PC-9 (cell line): ENCODE measurements at regions not wholly inside any gene's neighbourhood (a gene's known extent, or its start where the extent isn't known, plus 50 kb on each side); places are given as distances from the start of the nearest gene placed in this dataset.
"Not testable (repeated sequence)": the region's sequence is repeated elsewhere in the genome, so short reads cannot be mapped to it uniquely, and the experiment has no call there.

ENCODE experiments used
- BruUV-seq: library from RNA; stranded (reverse); fragments of 400-500 nt; replicated peaks from 2 replicates; lab custom pipeline; 2021; lab: Mats Ljungman, UMichigan
- CTCF ChIA-PET: fragments of 300-600 bp; sonication (Branson Sonifier 250); formaldehyde crosslinking; loops from one replicate; lab custom pipeline; 2022; ENCODE audit warnings: antibody characterized with exemption; lab: Charles Lee
- POLR2A ChIA-PET: fragments of 300-600 bp; sonication (Branson Sonifier 250); formaldehyde crosslinking; loops from one replicate; lab custom pipeline; 2022; ENCODE audit warnings: antibody characterized with exemption; ENCODE audit not compliant: unreplicated experiment; lab: Charles Lee
- DNase-seq, 2 experiments: peaks; one replicate each; pipeline versions ENCODE4 v3.0.0 to v3.0.0-alpha.2; 2015 to 2022; ENCODE audit warnings: mixed read lengths in 1 of 2
- H2AFZ ChIP-seq: fragments of 200-600 bp; sonication (generic); 2 replicates; pipeline ENCODE4 v1.8.1; 2017; ENCODE audit warnings: antibody characterized with exemption
- H3F3A ChIP-seq: fragments of 200-600 bp; sonication (generic); 2 replicates; pipeline ENCODE4 v1.8.1; 2017; ENCODE audit warnings: antibody characterized with exemption, mild to moderate bottlenecking, low read depth; ENCODE audit not compliant: insufficient read depth
- H3K27ac ChIP-seq: fragments of 200-600 bp; sonication (generic); 2 replicates; pipeline ENCODE4 v1.6.1; 2016; ENCODE audit warnings: mixed run types
- H3K27me3 ChIP-seq: fragments of 200-600 bp; sonication (generic); 2 replicates; pipeline ENCODE4 v1.6.1; 2016; ENCODE audit warnings: low read depth, mixed run types; ENCODE audit not compliant: insufficient read depth
- H3K36me3 ChIP-seq: fragments of 200-600 bp; sonication (generic); 2 replicates; pipeline ENCODE4 v1.6.1; 2016; ENCODE audit warnings: low read depth, mixed run types
- H3K4me1 ChIP-seq: fragments of 200-600 bp; sonication (generic); replicated peaks from 2 replicates; pipeline ENCODE4 v1.6.1; 2016; ENCODE audit warnings: mixed run types; ENCODE audit not compliant: insufficient read depth
- H3K4me2 ChIP-seq: fragments of 200-600 bp; sonication (generic); 2 replicates; pipeline ENCODE4 v1.6.1; 2017; ENCODE audit warnings: mixed run types
- H3K4me3 ChIP-seq: fragments of 200-600 bp; sonication (generic); 2 replicates; pipeline ENCODE4 v1.6.1; 2016; ENCODE audit warnings: mixed run types
- H3K79me2 ChIP-seq: fragments of 200-600 bp; sonication (generic); 2 replicates; pipeline ENCODE4 v1.6.1; 2017; ENCODE audit warnings: low read depth, mixed run types
- H3K9me2 ChIP-seq: fragments of 200-600 bp; sonication (generic); 2 replicates; pipeline ENCODE4 v1.8.1; 2017; ENCODE audit warnings: mild to moderate bottlenecking; ENCODE audit not compliant: insufficient read depth
- H3K9me3 ChIP-seq: fragments of 200-600 bp; sonication (generic); 2 replicates; pipeline ENCODE4 v1.8.1; 2016; ENCODE audit warnings: low read depth; ENCODE audit not compliant: insufficient read depth
- H4K20me1 ChIP-seq: fragments of 200-600 bp; sonication (generic); 2 replicates; pipeline ENCODE4 v1.8.1; 2017; ENCODE audit not compliant: insufficient read depth
- EZH2 ChIP-seq: fragments of 200-600 bp; sonication (generic); IDR thresholded peaks from 2 replicates; pipeline ENCODE4 v1.8.0; 2017; ENCODE audit warnings: antibody characterized with exemption, low read depth
- intact Hi-C: fragments of 100-400 bp; cut with micrococcal nuclease; formaldehyde crosslinking; loops from one replicate; pipeline ENCODE4 v1.10.0; 2022; ENCODE audit not compliant: unreplicated experiment
- TF ChIP-seq, protein P1 (sequence below): fragments of 200-600 bp; sonication (generic); conservative IDR thresholded peaks from 2 replicates; pipeline ENCODE4 v1.6.1; 2017; ENCODE audit warnings: mixed run types, antibody characterized with exemption, mild to moderate bottlenecking, moderate library complexity

DNA sequence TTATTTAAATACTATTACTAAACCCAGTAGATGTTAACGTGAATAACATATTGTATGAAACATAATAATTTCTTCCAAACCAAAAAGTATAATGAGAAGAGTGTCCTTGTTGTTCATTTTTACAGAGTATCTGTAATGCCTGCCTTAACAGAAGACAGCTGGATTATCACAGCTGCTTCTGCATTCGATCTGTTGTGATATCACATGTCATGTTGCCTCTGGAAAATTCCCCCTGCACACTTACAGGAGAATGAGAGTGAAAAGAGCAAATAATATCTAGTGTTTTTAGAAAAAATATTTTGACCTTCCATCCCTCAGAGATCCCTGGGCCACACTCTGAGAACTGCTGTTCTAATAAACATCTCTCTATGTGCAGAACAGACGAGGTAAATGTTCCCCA, 240.1 kb upstream of the NOCT start:
- CTCF ChIA-PET: no interaction called here
- H3K79me2 ChIP-seq: no peaks in the 10 kb centered on the region
- no TSS peak for BruUV-seq

DNA sequence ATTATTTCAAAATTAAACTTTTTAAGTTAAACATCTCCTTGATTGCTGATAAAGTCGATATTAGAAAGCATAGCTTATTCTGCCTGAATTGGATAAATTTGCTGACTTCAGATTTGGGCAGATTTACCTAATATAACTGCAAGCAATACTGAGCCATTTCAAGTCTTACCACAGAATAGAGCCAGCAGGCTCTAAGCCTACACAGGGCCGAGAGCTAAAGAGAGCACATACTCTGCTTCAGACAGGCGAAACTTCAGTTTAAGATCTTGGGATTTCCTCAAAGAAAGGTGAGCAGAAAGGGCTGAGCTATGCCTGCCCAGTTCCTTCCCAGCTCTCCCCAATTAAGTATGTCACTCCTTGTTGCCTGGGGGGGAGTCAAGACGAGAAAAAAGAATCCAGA, 240.6 kb upstream of the NOCT start:
- no peaks in the 10 kb centered on the region for H3K9me2 ChIP-seq
- POLR2A ChIA-PET: no interaction called here
- H2AFZ ChIP-seq: no peak overlapping the region
- no peaks in the 10 kb centered on the region for H3K36me3 ChIP-seq
- intact Hi-C loops: no loop called here
- no peaks in the 10 kb centered on the region for H3K79me2 ChIP-seq
- no TSS peak for BruUV-seq
- H3F3A ChIP-seq: no peaks in the 10 kb centered on the region
- no peak overlapping the region for H3K27ac ChIP-seq
- no peaks in the 10 kb centered on the region for H3K27me3 ChIP-seq
- CTCF ChIA-PET: no interaction called here
- no peak for TF ChIP-seq EZH2
- TF ChIP-seq, protein P1, sequence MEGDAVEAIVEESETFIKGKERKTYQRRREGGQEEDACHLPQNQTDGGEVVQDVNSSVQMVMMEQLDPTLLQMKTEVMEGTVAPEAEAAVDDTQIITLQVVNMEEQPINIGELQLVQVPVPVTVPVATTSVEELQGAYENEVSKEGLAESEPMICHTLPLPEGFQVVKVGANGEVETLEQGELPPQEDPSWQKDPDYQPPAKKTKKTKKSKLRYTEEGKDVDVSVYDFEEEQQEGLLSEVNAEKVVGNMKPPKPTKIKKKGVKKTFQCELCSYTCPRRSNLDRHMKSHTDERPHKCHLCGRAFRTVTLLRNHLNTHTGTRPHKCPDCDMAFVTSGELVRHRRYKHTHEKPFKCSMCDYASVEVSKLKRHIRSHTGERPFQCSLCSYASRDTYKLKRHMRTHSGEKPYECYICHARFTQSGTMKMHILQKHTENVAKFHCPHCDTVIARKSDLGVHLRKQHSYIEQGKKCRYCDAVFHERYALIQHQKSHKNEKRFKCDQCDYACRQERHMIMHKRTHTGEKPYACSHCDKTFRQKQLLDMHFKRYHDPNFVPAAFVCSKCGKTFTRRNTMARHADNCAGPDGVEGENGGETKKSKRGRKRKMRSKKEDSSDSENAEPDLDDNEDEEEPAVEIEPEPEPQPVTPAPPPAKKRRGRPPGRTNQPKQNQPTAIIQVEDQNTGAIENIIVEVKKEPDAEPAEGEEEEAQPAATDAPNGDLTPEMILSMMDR: no peak
- H3K4me2 ChIP-seq: no peak overlapping the region
- 0 out of 2 replicates have a peak, but pooled peaks cover 7% of the 10 kb centered on the region for H3K4me1 ChIP-seq
- H4K20me1 ChIP-seq: no peaks in the 10 kb centered on the region
- H3K4me3 ChIP-seq: no peak overlapping the region
- no peak for DNase-seq
- no peaks in the 10 kb centered on the region for H3K9me3 ChIP-seq

More for the DNA sequence above, 240.1 kb upstream of the NOCT start:
- POLR2A ChIA-PET: no interaction called here
- peak overlapping the region; percentile 51 for H3K4me2 ChIP-seq
- H3K9me2 ChIP-seq: no peaks in the 10 kb centered on the region
- H3K4me3 ChIP-seq: no peak overlapping the region
- H3K27me3 ChIP-seq: no peaks in the 10 kb centered on the region
- no peaks in the 10 kb centered on the region for H4K20me1 ChIP-seq
- no peaks in the 10 kb centered on the region for H3K9me3 ChIP-seq
- no peak for TF ChIP-seq EZH2
- TF ChIP-seq, protein P1: no peak
- 0 out of 2 replicates have a peak, but pooled peaks cover 7% of the 10 kb centered on the region for H3K4me1 ChIP-seq
- no peak overlapping the region for H3K27ac ChIP-seq
- no peaks in the 10 kb centered on the region for H3F3A ChIP-seq
- H2AFZ ChIP-seq: peak overlapping the region; percentile 72; the same call in 1 of the 2 replicates
- no peaks in the 10 kb centered on the region for H3K36me3 ChIP-seq
- DNase-seq: no peak
- intact Hi-C loops: no loop called here

DNA sequence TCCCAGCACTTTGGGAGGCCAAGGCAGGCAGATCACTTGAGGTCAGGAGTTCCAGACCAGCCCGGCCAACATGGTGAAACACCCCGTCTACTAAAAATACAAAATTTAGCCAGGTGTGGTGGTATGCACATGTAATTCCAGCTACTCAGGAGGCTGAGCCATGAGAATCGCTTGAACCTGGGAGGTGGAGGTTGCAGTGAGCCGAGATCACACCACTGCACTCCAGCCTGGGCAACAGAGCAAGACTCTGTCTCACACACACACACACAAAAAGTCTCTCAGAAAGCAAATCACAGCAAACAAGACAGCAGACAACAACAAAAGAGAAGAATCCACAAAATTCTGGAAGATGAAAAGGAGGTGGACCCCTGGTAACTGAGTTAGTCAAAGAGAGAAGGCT, 241.5 kb upstream of the NOCT start:
- H3K79me2 ChIP-seq, H3K27me3 ChIP-seq, H3K9me3 ChIP-seq, H3K27ac ChIP-seq, H3K4me3 ChIP-seq, BruUV-seq, H3F3A ChIP-seq, CTCF ChIA-PET, H3K36me3 ChIP-seq, H3K9me2 ChIP-seq, DNase-seq, POLR2A ChIA-PET, H3K4me2 ChIP-seq, H4K20me1 ChIP-seq, H3K4me1 ChIP-seq, H2AFZ ChIP-seq, intact Hi-C loops: not testable (repeated sequence)

DNA sequence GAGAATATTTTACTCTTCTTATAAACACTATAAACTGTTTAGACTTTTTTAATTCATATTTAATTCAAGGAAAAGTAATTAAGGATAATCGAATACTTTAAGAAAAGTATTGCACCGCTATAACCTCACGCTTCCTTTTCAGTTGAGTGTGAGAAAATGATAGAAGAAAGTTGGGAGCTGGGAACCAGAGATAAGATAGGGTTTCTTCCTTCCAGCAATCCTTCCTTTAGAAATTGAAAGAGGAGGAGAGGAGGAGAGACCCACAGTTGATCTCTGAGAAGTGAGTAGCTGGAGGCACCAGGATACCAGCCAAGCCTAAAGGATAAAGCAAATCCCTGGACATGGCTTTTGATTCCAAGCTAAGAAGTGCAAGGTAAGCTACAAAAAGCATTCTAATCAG, 242.3 kb upstream of the NOCT start:
- POLR2A ChIA-PET: interaction anchor here (0.6 kb wide), 1 partner anchor 289 kb away, joined by 4 read pairs; no protein-coding TSS in a partner anchor

More for the DNA sequence above, 242.3 kb upstream of the NOCT start:
- no TSS peak for BruUV-seq
- no peaks in the 10 kb centered on the region for H4K20me1 ChIP-seq
- no peaks in the 10 kb centered on the region for H3K79me2 ChIP-seq
- H3K9me2 ChIP-seq: no peaks in the 10 kb centered on the region
- 0 out of 2 replicates have a peak, but pooled peaks cover 7% of the 10 kb centered on the region for H3K4me1 ChIP-seq
- DNase-seq: no peak
- no peaks in the 10 kb centered on the region for H3F3A ChIP-seq
- no peak overlapping the region for H3K27ac ChIP-seq
- H2AFZ ChIP-seq: no peak overlapping the region
- no peaks in the 10 kb centered on the region for H3K36me3 ChIP-seq
- CTCF ChIA-PET: no interaction called here
- no peak for TF ChIP-seq EZH2
- TF ChIP-seq, protein P1: no peak
- intact Hi-C loops: no loop called here
- H3K9me3 ChIP-seq: no peaks in the 10 kb centered on the region
- no peaks in the 10 kb centered on the region for H3K27me3 ChIP-seq
- no peak overlapping the region for H3K4me2 ChIP-seq
- no peak overlapping the region for H3K4me3 ChIP-seq
